8988T (cell line): ENCODE measurements at regions not wholly inside any gene's neighbourhood (a gene's known extent, or its start where the extent isn't known, plus 50 kb on each side); places are given as distances from the start of the nearest gene placed in this dataset.
"Not testable (repeated sequence)": the region's sequence is repeated elsewhere in the genome, so short reads cannot be mapped to it uniquely, and the experiment has no call there.

ENCODE experiments used
- DNase-seq: peaks from one replicate; pipeline ENCODE4 v3.0.0; 2011

DNA sequence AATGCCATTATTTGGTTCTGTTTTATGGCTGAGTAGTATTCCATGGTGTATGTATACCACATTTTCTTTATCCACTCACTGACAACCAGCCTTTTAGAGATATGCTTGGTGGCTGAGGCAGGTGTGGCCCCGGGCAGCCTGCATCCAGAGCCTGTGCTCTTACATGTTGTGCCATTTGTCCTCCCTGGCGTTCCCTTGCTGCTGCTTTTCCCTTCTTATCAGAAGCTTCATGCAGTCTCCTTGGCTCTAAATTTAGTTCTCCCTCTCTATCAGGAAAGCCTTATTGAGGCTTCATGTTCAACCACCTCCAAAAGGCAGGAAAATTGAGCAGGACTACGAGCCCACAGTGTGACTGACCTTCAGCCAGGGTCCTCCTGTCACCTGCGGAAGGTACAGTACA is 131.7 kb upstream of the ITGA6 start:
- DNase-seq, result no peak

DNA sequence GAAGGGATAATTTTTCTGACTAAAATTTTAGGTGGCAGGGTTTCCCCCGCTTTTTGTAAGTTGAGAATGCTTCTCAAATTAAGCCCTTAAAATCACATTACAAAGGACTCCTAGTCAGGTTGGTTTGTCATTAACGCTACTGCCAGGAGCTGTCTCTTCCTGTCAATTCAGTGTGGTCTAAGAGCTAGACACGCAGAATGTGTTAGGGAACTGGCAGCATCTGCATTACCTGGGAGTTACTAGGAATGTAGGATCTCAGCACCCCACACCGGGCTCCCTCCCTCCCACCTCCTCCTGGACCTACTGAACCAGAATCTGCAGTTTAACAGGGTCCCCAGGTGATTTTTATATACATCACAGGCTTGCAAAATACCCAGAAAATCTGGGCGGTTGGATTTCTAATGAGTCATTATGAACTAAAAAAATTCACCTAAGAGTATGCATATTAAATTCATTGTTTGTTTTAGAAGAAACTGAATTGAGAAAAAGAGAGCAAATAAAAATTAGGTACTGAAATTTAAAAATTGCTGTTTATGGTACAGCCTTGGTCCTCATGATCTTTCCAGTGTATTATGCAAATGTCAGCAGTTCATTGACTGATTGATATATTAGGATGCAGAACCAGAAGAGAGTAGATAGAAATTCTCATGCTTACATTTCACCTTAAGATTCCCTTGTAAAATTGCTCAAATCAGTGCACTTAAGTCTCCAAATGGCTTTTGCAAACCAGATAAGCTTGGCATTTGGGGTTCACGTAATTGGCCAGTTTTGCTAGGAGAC is 130.9 kb upstream of the ITGA6 start:
- no peak for DNase-seq

DNA sequence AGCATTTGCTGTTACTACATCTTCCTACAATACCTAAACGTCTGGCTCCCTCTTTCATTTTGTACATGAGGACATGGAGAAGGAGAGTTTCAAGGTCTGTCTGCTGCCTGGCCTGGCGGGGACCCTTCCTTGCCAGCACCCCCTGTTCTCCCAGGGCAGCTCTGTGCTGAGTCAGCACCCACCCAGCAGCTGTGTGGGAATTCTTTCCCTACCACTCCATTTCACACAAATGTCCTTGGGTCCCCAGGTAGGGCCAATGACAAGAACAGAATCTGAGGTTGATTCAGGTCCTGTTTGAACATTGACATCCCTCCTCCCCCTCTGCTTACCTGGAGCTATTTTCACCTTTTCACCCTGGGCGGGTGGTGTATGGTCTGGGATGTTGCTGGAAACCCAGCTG is 129.9 kb upstream of the ITGA6 start:
- DNase-seq, result no peak

DNA sequence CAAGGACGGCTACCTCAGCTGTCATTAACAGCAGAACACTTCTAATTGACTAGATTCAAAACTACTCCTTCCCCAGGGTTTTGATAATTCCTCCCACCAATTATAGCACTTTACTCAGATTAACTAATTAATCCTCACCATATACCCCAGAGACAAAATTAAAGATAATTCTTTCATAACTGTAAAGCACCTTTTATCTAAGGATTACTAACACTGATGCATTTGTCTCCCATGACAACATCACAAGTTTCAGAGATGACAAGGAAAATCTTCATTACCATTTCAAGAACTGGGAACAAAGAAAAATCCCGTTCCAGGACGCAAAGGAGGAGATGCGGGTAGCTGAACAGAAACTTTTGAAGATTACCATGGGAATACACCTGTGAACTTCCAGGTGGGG is 129.4 kb upstream of the ITGA6 start:
- DNase-seq, result no peak

DNA sequence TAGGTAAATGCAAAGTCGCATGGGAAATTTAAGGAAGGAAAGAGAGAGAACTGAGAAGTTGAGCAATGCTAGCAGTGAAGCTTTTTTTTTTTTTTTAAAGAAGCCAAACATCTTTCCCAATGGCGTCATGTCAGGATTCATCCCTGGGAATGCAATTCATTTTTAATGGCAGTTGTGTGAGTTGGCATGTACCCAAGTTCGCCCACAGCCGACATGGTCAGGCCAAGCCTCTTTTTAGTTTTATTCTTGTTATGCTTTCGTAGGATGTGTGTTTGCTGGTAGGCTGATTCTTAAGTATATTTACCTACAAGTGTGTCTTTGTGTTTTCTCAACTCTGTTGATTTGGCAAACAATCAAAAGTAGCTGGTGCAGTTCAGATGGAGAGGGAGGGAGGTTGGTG is 127.6 kb upstream of the ITGA6 start:
- DNase-seq, result no peak

DNA sequence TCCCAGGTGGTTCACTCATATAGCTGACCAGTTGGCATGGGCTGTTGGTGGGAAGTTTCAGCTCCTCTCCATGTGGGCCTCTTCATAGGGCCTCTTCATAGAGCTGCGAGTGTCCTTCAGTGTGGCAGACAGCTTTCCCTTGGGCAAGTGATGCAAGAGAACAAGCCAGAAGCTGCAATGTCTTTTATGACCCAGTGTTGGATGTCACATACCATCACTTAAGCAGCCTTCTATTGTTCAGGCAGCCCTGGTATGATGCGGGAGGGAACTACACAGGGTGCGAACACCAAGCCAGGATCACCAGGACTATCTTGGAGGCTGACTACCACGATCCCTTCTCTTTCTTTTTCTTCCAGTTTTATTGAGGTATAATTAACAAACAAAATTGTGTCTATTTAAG is 126.5 kb upstream of the ITGA6 start:
- no peak for DNase-seq

DNA sequence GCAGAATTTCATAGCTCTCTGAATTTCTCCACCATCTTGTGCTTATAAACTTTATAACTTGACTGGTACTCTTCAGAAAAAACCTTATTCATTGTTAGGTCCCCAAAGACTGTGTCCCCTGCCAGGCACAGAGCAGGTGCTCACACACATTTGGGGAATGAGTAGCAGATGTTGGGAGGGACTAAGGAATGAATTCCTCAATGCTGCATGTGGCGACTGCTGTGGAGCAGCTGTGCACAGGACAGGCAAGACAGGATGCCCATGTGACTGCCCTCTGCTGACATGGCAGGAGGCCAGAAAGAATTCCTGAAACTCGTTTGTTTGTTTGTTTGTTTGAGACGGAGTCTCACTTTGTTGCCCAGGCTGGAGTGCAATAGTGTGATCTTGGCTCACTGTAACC is 122.3 kb upstream of the ITGA6 start:
- DNase-seq, result no peak

DNA sequence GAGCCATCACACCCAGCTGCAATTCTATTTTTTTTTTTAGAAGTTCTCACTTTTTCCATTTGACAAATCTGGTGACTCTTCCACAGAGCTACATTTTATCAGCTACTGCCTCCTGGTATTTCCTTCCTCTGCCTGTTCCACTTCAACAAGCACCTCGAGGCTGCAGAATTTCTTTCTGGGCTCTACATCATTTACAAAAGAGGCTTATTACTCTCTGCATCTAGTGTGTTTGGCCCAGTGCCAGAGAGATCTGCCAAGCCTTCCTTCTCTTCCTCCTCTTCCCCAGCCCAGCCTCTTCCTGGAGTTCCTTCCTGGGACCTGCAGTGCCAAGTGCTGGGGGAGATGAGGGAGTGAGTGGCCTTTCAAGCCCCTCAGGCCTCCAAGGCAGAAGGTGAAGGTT is 119.6 kb upstream of the ITGA6 start:
- no peak for DNase-seq

DNA sequence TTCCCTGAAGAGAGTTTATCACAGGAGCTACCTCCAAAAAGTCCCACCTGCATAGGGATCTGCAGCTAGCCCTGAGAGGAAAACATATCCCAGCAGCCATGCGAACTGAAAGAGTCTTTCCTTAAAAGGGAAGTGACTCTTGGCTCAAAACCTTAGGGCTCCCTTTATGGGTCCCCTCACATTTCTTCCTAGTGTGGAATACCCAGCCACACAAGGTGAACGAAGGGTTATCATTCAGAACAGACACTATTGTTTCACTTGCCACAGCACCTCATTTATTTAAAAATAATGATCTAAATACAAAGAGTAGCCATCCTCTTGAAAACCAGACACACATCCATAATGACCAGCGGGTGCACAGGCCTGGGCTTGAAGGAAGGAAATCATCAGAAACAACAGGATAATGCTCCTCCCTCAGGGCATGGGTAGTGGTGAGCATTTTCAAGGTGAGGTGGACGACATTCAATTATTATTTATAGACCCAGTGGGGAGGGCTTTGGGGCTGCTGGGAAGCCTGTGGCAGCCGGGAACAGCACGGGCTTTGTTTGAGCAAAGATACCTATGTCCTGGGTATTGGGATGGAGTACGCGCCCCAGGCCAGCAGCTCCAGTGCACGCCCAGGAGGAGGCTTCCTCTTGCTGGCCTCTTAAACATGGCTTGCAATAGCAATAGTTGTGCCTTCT is 119.0 kb upstream of the ITGA6 start:
- no peak for DNase-seq

DNA sequence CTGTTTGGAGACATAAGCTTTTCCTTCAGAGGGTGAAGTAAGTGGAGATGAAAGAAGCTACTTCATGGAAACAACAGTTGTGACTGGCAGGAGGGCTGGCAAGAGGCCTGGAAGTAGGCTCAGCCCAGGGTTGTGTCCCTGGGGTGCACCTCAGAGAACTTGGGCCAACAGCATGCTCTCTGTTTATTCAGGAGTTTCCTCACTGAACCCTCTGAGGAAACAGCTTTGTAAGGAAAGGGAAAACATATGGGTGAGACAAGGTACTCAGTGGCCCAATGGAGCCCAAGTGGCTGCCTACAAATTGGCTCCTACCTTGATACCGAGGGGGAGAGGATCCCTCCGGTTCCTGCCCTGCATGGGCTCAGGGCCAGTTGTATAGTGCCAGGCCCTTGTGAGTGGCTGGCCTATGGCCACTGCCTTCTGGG is 115.5 kb upstream of the ITGA6 start:
- no peak for DNase-seq

DNA sequence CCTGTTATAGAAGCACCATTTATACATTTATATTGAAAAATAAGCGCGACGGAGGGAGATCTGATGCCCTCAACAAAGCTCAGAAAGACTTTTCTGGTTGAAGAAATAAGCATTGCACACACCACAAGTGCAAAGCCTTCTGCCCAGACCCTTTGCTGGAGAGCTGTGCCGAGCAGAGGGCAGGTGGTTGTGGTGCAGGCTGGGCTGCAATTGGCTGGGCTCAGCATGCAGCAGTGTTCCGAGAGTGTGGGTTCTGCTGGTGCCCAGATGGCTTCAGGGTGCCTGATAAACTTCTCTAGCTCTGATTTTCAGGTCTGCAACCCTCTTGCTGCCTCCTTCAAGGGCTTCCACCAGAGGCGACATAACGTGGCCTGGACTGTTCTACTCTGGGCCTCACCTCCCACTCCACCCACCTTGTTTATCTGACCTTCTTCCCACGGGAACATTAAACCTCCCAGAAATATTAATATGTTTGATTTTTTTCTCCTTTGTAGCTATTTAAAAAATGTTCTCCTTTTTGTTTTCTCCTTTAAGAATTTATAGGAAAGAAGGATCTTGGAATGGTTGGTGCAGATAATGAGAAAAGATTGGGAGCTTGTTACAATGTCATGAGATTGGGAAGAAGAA is 113.6 kb upstream of the ITGA6 start:
- no peak for DNase-seq

DNA sequence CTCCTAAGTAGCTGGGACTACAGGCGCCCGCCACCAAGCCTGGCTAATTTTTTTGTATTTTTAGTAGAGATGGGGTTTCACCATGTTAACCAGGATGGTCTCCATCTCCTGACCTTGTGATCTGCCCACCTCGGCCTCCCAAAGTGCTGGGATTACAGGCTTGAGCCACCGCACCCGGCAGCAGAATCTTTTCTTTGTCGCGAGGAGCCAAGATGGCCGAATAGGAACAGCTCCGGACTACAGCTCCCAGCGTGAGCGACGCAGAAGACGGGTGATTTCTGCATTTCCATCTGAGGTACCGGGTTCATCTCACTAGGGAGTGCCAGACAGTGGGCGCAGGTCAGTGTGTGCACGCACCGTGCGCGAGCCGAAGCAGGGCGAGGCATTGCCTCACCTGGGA is 112.3 kb upstream of the ITGA6 start:
- not testable (repeated sequence) for DNase-seq

DNA sequence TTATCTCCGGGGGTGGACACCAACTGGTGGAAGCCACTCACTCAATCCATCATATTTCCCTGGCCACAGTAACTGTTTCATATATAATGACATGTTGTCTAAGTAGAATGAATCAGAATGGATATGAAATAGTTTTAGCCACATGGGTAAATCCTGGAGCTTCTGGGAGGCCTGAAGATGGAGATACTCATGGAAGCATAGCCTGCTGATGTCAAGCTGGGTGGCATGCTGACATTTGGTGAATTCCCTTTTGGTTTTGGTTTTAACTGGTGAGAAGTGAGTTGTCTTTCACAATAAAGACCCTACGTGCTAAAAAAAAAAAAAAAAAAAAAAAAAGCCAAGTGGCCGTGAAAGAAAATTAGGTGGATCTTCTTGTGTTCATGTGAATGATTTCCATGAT is 105.3 kb upstream of the ITGA6 start:
- DNase-seq, result no peak

DNA sequence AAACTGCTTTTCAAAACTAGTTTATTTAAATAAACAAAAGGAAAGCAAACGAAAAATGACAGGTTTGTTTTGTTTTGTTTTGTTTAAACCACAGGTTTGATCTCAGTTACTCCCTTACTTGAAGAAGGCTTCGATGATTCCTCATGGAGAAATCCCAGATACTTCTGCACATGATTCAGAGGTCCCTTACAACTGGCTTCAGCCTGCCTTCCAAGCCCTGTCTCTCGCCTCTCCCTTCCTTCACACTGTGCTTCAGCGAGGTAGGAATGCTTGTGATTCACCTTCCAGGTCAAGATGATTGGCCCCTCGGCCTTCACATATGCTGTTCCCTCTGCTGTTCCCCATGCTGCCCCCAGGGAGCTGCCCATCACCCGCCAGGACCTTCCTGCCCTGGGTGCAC is 104.1 kb upstream of the ITGA6 start:
- DNase-seq, result no peak

DNA sequence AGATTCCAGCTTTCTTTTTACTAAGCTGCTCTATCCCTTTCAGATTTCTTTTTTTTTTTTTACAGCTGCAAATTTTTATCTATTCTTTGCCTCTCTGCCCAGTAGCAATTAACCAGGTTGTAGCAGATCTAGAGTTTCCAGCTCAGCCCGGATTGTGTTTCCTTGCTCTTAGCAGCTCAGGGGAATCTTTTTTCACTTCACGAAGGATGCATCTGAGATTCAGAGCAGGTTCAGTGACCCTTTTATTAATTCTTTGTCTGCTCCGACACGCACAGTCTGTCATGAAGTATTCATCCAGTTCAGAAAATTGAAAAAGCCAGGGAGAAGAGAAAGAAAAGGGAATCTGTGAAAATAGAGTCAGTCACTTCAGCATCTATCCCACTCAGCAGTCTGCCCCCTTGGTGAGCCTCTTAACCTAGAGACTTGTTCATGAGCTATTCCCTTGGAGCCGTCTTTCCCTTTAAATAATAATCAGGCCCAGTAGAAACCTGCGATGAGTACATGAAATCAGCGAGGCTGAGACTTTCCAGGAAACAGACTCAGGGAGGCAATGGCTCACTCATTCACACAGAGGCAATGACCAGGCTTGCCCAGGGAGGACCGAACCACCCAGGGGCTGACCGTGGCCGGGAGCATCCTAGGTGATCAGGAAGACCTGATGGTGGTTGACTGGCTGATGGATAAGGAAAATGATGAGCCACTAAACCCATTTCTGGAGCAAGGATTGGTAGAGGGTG is 103.4 kb upstream of the ITGA6 start:
- DNase-seq, result no peak

DNA sequence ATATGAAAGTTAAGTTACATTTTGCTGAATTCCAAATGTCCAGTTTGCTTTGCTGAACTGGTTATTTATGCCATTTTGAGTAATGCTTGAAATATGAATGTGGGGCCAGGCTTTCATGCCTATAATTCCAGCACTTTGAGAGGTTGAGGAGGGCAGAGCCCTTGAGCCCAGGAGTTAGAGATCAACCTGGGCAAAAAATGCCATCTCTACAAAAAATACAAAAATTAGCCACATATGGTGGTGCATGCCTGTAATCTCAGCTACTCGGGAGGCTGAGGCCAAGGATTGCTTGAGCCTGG is 101.2 kb upstream of the ITGA6 start:
- DNase-seq, result no peak

DNA sequence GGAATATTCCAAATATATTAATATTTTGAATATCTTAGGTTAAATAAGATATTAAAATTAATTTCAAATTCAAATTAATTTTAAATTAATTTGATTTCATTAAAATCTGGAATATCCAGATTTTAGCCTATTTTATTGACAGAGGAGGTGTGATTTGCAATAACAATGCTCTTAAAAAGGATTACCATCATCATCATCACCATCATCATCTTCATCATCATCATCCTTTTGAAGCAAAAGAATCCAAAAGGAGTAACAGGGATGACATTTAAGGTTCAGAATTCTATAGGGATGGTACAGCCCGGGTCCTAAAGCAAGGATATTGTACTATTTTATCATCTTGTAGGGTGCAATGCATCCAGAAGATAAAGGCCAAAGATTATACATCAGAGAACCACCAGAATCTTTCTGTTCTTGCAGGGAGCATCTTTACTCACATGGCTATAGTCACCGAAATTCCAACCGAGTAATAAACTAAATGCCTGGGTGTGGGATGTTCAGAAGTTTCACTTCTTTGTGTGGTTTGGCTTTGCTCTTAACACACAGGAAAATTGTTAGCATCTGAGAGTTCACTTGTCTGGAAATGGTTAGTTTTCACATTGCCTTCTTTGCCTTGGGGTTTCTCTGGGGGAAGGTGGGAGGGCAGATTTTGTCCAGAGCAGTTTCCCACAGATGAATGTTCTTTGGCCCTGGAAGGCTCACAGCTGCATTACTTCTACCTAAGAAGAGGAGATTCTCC is 99.1 kb upstream of the ITGA6 start:
- DNase-seq, result no peak

DNA sequence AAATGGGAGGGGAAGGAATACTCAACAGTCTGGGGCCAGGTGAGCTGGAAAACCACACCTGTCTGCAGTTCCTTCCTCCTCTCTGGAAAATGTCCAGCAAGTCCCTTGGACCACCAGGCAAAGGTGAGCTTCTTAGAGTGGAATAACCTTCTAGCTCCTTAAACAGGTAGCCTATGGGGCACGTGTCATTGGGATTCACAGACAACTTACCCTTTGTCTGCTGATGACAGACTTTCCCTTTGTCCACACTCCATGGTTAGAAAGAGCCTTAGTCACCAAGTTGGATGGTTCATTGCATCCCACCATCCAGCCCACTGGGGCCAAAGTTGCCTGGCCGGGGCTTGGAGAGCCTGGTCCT is 98.0 kb upstream of the ITGA6 start:
- DNase-seq, result no peak

DNA sequence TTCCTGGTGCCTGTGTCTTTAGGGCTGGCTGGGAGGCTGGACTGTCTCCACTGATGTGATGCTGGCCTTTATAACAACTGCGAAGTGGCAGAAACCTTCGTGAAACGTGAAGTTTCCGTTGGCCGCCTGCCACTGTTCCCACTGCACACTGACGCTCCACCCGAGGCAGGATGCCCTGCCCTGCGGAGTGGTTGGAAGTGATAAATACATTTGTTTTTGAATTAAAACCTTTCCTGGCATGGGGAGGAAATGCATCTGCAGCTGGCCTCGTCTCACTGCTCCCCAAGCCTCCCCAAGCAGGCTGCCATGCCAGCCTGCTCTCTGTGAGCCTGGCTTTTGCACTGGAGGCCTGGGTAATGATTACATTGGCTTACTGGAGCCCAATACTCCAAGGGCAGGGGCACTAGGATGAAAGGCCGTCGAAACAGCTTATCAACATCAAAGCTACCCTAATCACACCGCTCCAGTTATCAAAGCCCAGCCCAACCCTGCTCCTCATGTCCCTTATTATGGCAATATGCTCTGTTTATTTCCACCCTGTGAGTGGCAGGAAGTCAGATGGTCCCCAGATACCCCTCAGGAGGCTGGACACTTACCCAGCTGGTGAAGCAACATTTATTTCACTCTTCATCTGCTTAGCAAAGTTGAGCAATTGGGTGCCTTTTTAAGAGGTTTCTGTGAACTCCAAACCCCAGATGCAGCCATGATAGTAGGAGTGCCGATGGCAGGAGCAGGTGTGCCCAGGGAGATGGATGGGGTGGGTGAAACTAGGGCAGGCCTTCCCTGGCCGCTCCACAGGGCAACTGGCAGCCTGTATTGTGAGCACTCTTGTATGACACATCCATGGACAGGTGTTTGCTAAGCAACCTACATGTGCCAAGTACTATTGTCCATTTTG is 97.4 kb upstream of the ITGA6 start:
- no peak for DNase-seq

DNA sequence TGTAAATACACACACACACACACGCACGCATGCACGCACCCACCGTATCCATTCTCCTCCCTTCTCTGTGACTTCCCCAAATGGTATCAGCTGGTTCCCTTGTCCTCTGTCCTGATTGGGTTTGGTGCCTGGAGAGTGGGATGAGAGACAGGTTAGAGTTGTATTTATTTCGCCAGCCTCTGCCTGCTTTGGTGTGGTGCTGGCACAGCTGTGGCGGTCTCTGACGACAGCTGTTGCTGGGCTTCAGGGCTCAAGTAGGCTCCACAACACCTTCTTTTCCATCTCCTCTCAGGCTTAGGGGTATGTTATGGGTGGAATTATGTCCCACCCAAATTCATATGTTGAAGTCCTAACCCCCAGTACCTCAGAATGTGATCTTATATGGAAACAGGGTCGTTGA is 94.9 kb upstream of the ITGA6 start:
- no peak for DNase-seq

DNA sequence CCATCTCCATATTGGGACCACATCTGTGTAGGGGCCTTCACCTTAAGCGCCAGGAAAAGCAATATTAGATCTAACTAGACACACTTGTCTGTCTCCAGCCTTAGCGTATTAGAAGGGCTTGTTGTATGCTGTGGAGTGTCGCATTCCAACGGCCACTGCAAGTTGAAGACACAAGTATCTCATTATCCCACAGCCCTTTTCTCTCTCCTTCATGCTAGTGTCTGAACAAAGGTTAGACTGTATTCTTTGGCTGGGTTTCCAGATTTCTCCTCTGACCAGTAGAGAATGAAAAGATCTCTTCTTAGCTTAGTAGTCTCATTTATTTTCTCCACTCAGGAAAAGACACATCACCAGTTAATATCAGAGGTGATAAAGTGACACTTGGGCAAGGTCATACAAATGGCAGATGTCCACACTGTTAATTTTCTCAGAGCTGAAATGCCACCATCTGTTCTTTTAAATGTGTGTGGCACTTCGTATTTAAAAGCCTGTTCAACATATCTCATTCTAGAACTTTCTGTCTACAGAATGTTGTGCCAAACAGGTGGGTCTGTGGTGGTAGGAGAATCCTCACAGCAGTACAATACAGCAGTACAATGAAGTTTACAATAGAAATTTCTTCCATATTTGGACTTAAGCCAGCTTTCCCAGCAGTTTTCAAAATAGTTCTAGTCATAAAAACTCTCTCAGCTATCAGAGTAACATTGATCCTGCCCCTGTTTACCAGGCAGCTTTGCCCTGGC is 94.0 kb upstream of the ITGA6 start:
- no peak for DNase-seq

DNA sequence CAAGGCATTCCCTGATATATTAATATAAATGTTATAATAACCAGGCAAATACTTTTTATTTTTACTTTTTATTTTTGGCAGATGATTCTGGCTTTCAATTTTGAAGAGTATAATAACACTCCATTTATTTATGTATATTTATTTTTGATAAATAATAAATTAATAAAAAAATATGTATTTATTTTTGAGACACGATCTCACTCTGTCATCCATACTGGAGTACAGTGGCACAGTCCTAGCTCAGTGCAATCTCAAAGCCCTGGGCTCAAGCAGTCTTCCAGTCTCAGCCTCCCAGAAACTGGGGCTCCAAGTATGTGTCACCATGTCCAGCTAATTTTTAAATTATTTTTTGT is 93.4 kb upstream of the ITGA6 start:
- DNase-seq, result no peak
